ENCODE measurements at regions not wholly inside any gene's neighbourhood (a gene's known extent, or its start where the extent isn't known, plus 50 kb on each side); places are given as distances from the start of the nearest gene placed in this dataset.

DNA sequence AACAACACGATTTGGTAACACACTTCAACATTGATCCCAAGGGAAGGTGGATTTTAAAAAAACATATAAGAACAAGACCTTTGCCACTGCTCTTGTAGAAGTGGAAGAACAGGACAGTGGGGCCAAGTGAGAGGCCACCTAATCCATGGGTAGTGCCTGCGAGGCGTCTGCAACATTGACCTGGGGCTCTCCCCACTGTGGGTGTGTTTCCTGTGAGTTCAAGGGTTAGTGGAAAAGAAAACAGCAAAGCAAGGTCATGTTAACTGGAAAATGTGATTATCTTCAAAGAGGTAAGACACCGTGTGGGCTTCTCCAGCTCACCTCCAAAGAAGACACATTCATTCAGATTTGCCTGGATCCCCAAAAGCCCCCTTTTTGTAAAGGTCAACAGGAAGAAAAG, 327.0 kb downstream of the UQCRFS1 start:
- TF ChIP-seq, protein P1, sequence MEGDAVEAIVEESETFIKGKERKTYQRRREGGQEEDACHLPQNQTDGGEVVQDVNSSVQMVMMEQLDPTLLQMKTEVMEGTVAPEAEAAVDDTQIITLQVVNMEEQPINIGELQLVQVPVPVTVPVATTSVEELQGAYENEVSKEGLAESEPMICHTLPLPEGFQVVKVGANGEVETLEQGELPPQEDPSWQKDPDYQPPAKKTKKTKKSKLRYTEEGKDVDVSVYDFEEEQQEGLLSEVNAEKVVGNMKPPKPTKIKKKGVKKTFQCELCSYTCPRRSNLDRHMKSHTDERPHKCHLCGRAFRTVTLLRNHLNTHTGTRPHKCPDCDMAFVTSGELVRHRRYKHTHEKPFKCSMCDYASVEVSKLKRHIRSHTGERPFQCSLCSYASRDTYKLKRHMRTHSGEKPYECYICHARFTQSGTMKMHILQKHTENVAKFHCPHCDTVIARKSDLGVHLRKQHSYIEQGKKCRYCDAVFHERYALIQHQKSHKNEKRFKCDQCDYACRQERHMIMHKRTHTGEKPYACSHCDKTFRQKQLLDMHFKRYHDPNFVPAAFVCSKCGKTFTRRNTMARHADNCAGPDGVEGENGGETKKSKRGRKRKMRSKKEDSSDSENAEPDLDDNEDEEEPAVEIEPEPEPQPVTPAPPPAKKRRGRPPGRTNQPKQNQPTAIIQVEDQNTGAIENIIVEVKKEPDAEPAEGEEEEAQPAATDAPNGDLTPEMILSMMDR (IDR thresholded peaks at IDR 0.05) = no peak
- no peak for TF ChIP-seq POLR2A (IDR thresholded peaks at IDR 0.05)
